Osteoblast (primary cell): ENCODE measurements at regions not wholly inside any gene's neighbourhood (a gene's known extent, or its start where the extent isn't known, plus 50 kb on each side); places are given as distances from the start of the nearest gene placed in this dataset.

Experiments used
- DNase-seq: peaks from one replicate; pipeline ENCODE4 v3.0.0; 2011; ENCODE audit warnings: low spot score, mixed read lengths; ENCODE audit not compliant: insufficient read length; ENCODE audit errors: missing footprints
- H2AFZ ChIP-seq: 2 replicates; pipeline ENCODE4 v1.6.0; 2011; ENCODE audit warnings: mild to moderate bottlenecking, low read length
- H3K27ac ChIP-seq: 2 replicates; pipeline ENCODE4 v1.5.1; 2011; ENCODE audit warnings: mild to moderate bottlenecking, low read depth, low read length, moderate library complexity
- H3K27me3 ChIP-seq: 2 replicates; pipeline ENCODE4 v1.6.0; 2012; ENCODE audit warnings: mild to moderate bottlenecking, control low read depth, inconsistent platforms, low read length, moderate library complexity; ENCODE audit not compliant: insufficient read depth
- H3K36me3 ChIP-seq: 2 replicates; pipeline ENCODE4 v1.5.1; 2011; ENCODE audit warnings: mild to moderate bottlenecking, low read length, control low read depth, moderate library complexity; ENCODE audit not compliant: insufficient read depth
- H3K4me1 ChIP-seq: 2 replicates; pipeline ENCODE4 v1.5.1; 2011; ENCODE audit warnings: mild to moderate bottlenecking, low read length, control low read depth, moderate library complexity; ENCODE audit not compliant: insufficient read depth
- H3K4me2 ChIP-seq: 2 replicates; pipeline ENCODE4 v1.6.0; 2011; ENCODE audit warnings: mild to moderate bottlenecking, low read length; ENCODE audit not compliant: insufficient read depth
- H3K4me3 ChIP-seq: fragments of 200-600 bp; sonication (generic); 3 replicates; pipeline ENCODE4 v1.5.1; 2012; ENCODE audit warnings: mild to moderate bottlenecking, low read length, inconsistent platforms; ENCODE audit not compliant: insufficient read depth
- H3K79me2 ChIP-seq: 2 replicates; pipeline ENCODE4 v1.6.0; 2012; ENCODE audit warnings: mild to moderate bottlenecking, low read length, control low read depth, inconsistent platforms; ENCODE audit not compliant: insufficient read depth
- H3K9me3 ChIP-seq: 2 replicates; pipeline ENCODE4 v1.5.1; 2011; ENCODE audit warnings: low read depth, low read length, control low read depth
- H4K20me1 ChIP-seq: 2 replicates; pipeline ENCODE4 v1.6.0; 2012; ENCODE audit warnings: mild to moderate bottlenecking, low read length, control low read depth; ENCODE audit not compliant: insufficient read depth
- CTCF ChIP-seq: IDR thresholded peaks from 2 replicates; pipeline ENCODE4 v1.5.1; 2011; ENCODE audit warnings: mild to moderate bottlenecking, low read depth, low read length, moderate library complexity; ENCODE audit errors: extremely low read depth

- Histone ChIP-seq H3K4me3 (no peak overlapping the region), H3K79me2 (no peaks in the 10 kb centered on the region), H2AFZ (no peak overlapping the region), H3K4me2 (no peak overlapping the region), H3K27ac (no peak overlapping the region), H4K20me1 (no peaks in the 10 kb centered on the region), H3K9me3 (no peaks in the 10 kb centered on the region), H3K27me3 (no peaks in the 10 kb centered on the region), H3K36me3 (no peaks in the 10 kb centered on the region), H3K4me1 (no peaks in the 10 kb centered on the region)
- TF ChIP-seq CTCF, result no peak
- DNase-seq, result no peak
These were observed 406.1 kb downstream of the SEC23A start for GRCh38 chr14:38696925-38697324.

GRCh38 chr14:38693423-38693822 lies 409.6 kb downstream of the SEC23A start:
- Histone ChIP-seq H3K27ac (no peak overlapping the region), H3K4me3 (no peak overlapping the region), H3K36me3 (no peaks in the 10 kb centered on the region), H4K20me1 (no peaks in the 10 kb centered on the region), H2AFZ (no peak overlapping the region), H3K27me3 (no peaks in the 10 kb centered on the region), H3K79me2 (no peaks in the 10 kb centered on the region), H3K4me1 (no peaks in the 10 kb centered on the region), H3K4me2 (no peak overlapping the region), H3K9me3 (no peaks in the 10 kb centered on the region)
- no peak for DNase-seq
- TF ChIP-seq CTCF, result no peak

DNA sequence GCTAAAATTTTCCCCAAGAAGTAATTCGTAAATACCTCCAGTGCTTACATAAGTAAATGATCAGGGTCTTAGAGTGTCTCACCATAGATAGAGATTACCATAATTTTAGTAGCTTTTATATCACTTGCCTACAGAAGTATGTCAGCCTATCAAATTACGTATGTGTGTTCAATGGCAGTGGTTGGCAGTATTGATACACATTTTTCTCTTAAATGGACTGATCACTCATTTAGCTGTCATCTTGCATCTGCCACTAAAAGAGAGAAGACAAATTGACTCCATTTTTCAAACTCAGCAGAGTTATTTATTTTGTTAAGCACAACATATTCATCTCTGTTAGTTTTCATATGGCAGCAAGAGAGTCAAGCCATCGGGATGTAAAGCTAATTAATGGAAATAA lies 413.1 kb upstream of the CLEC14A start:
- no peak for DNase-seq
- no peaks in the 10 kb centered on the region for H3K36me3 ChIP-seq
- TF ChIP-seq CTCF, result no peak

GRCh38 chr14:38663382-38663781 lies 407.5 kb upstream of the CLEC14A start:
- no peaks in the 10 kb centered on the region for H3K27me3 ChIP-seq
- H3K36me3 ChIP-seq, result no peaks in the 10 kb centered on the region
- H3K9me3 ChIP-seq, result no peaks in the 10 kb centered on the region
- no peak for TF ChIP-seq CTCF
- H2AFZ ChIP-seq, result no peak overlapping the region
- H3K4me2 ChIP-seq, result no peak overlapping the region
- no peaks in the 10 kb centered on the region for H3K4me1 ChIP-seq
- no peak overlapping the region for H3K4me3 ChIP-seq
- no peaks in the 10 kb centered on the region for H4K20me1 ChIP-seq
- no peak for DNase-seq
- H3K27ac ChIP-seq, result no peak overlapping the region
- no peaks in the 10 kb centered on the region for H3K79me2 ChIP-seq

More for the DNA sequence above, 413.1 kb upstream of the CLEC14A start:
- no peaks in the 10 kb centered on the region for H3K9me3 ChIP-seq
- no peaks in the 10 kb centered on the region for H3K4me1 ChIP-seq
- no peaks in the 10 kb centered on the region for H3K79me2 ChIP-seq
- H2AFZ ChIP-seq, result no peak overlapping the region
- no peaks in the 10 kb centered on the region for H4K20me1 ChIP-seq
- H3K27ac ChIP-seq, result no peak overlapping the region
- no peak overlapping the region for H3K4me2 ChIP-seq
- H3K27me3 ChIP-seq, result no peaks in the 10 kb centered on the region
- H3K4me3 ChIP-seq, result no peak overlapping the region
